D721Med (cell line): ENCODE measurements at regions not wholly inside any gene's neighbourhood (a gene's known extent, or its start where the extent isn't known, plus 50 kb on each side); places are given as distances from the start of the nearest gene placed in this dataset.

Experiments used
- DNase-seq: peaks from one replicate; pipeline ENCODE4 v3.0.0; 2011; ENCODE audit warnings: low spot score; ENCODE audit not compliant: insufficient read length
- FAIRE-seq: peaks from 2 replicates; lab custom pipeline; 2011; peaks lifted over from hg19 to GRCh38; lab: Jason Lieb, UNC
- CTCF ChIP-seq: IDR thresholded peaks from 2 replicates; pipeline ENCODE4 v1.5.1; 2012; ENCODE audit warnings: mild to moderate bottlenecking, control low read depth; ENCODE audit not compliant: insufficient read depth; ENCODE audit errors: missing control alignments

DNA sequence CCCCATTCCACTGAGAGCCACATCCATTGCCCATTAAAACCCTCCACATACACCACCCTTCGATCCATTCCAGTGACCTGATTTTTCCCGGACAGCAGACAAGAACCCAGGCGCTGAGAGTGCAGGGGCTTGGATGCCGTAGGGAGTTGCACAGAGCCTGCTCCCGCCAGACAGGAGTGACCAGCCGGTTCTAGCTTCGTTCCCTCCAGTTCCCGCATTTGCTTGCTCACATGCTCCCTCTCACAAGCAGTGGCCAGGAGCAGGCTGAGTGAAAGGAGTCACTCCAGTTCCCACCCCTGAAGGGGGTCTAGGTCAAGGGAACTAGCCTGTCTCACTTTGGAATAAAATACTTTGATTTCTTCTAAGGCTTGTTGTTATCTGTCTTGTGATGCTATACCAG is 119.5 kb downstream of the SKIDA1 start:
- DNase-seq: no peak
- TF ChIP-seq CTCF: no peak
- FAIRE-seq: no peak

GRCh38 chr10:21403256-21404015 is 122.0 kb downstream of the SKIDA1 start:
- TF ChIP-seq CTCF: no peak
- FAIRE-seq (no peak), DNase-seq (no peak)

- no peak for FAIRE-seq
- no peak for TF ChIP-seq CTCF
- DNase-seq: no peak
These were observed 122.8 kb downstream of the SKIDA1 start for GRCh38 chr10:21402606-21403083.

GRCh38 chr10:21401196-21401595 is 124.3 kb downstream of the SKIDA1 start:
- FAIRE-seq: no peak
- TF ChIP-seq CTCF: no peak
- DNase-seq: no peak

- TF ChIP-seq CTCF: no peak
- no peak for FAIRE-seq
- DNase-seq: no peak
These were observed 126.0 kb downstream of the SKIDA1 start for GRCh38 chr10:21399392-21400035.

DNA sequence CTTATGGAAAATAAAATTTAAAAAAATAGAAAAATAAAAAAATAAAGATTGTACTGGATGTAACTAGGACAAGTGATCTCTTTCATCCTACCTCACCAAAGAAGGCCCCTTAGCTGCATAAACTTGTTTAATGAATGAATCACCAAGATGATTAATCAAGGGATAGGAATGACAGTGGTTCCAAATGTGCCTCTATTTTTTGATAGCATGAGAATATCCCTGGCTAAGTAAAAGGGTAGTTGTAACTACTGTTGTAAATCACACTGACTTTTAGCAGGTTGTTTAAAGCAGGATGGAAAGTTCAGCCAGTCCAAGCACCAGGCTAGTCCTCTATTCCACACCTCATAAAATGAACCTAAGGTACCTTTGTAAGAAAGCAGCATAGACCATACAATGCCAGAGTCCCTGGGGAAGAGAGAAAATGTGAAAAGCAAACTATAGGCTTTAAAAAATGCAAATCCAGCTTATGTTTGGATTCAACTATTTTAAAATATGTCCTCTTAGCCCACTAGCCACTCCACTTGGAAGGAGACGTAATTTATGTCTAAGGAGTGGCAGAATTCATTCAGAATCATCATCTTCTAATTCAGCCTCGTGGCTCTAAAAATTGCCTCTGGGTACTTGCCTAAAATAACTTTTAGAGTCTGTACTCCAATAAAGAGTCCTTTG is 126.8 kb downstream of the SKIDA1 start:
- DNase-seq: no peak
- TF ChIP-seq CTCF: no peak
- no peak for FAIRE-seq
